PC-3 (cell line): ENCODE measurements at regions not wholly inside any gene's neighbourhood (a gene's known extent, or its start where the extent isn't known, plus 50 kb on each side); places are given as distances from the start of the nearest gene placed in this dataset.

Source experiments
- CTCF ChIP-seq: fragments of 300-600 bp; sonication (generic); conservative IDR thresholded peaks from 2 replicates; pipeline ENCODE4 v1.5.1; 2017; ENCODE audit warnings: antibody characterized with exemption, low read depth, mild to moderate bottlenecking, low read length
- EZH2 ChIP-seq: fragments of 300-600 bp; sonication (generic); IDR thresholded peaks from one replicate; pipeline ENCODE4 v1.6.1; 2017; ENCODE audit warnings: antibody characterized with exemption, mild to moderate bottlenecking, low read length; ENCODE audit not compliant: unreplicated experiment
- EZH2phosphoT487 ChIP-seq: fragments of 300-600 bp; sonication (generic); IDR thresholded peaks from 2 replicates; pipeline ENCODE4 v1.6.1; 2018; ENCODE audit warnings: mild to moderate bottlenecking, antibody characterized with exemption, low read length, borderline replicate concordance

DNA sequence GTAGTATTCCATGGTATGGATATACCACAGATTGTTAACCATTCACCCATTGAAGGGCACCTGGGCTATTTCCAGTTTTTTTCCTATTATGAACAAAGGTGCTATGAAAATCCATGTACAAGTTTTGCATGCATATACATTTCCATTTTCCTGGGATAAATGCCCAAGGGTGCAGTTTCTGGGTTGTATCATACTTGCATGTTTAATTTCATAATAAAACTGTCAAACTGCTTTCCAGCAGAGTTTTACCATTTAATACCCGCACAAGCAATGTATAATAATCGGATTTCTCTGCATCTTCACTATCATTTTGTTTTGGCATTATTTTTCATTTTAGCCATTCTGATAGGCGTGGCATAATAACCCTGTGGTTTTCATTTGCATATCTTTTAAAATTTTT lies 154.3 kb upstream of the CXCL12 start:
- TF ChIP-seq CTCF: no peak
- TF ChIP-seq EZH2: no peak
- TF ChIP-seq EZH2phosphoT487: no peak
